K562 (cell line): ENCODE measurements at regions not wholly inside any gene's neighbourhood (a gene's known extent, or its start where the extent isn't known, plus 50 kb on each side); places are given as distances from the start of the nearest gene placed in this dataset.

Experiments
- ATAC-seq: fragments of 200-7000 bp; cut with Tn5 transposase; 3 replicates; pipeline ENCODE4 v1.9.1; 2020; ENCODE audit warnings: moderate library complexity
- BruUV-seq: library from RNA; stranded (reverse); fragments of 400-500 nt; replicated peaks from 2 replicates; lab custom pipeline; 2021; lab: Mats Ljungman, UMichigan
- CTCF ChIA-PET: fragments of 300-600 bp; formaldehyde crosslinking; extraction: SDS; loops from one replicate; lab custom pipeline; 2021; ENCODE audit warnings: low intra/inter-chr PET ratio; lab: Yijun Ruan, JAX
- POLR2A ChIA-PET: fragments of 300-600, 350-650 bp; sonication (Branson Sonifier 250); formaldehyde crosslinking; extraction: SDS; loops from one replicate; lab custom pipeline; 2021; ENCODE audit warnings: antibody characterized with exemption, inconsistent platforms; lab: Yijun Ruan, JAX
- DNase-seq, 4 experiments: peaks; one replicate each; pipeline versions ENCODE4 v3.0.0 to v3.0.0-alpha.2; 2011 to 2018; ENCODE audit warnings: low spot score in 3 of 4, mixed read lengths in 3 of 4; ENCODE audit errors: extremely low read depth in 1 of 4
- FAIRE-seq: peaks from 2 replicates; lab custom pipeline; 2011; peaks lifted over from hg19 to GRCh38; lab: Jason Lieb, UNC
- H2AFZ ChIP-seq: 2 replicates; pipeline ENCODE4 v1.6.0; 2011; ENCODE audit warnings: low read depth, low read length, control low read depth, inconsistent platforms
- H3K27ac ChIP-seq: fragments of 200-600 bp; 3 replicates; pipeline ENCODE4 v1.8.0; 2011; ENCODE audit warnings: low read depth, mild to moderate bottlenecking, control low read depth, inconsistent platforms, low read length, moderate library complexity, mixed read lengths; ENCODE audit errors: extremely low read depth
- H3K27me3 ChIP-seq, 2 experiments: fragments of 300-600 bp in 1 of 2; 2 replicates in 1 of 2; 3 replicates in 1 of 2; pipeline versions ENCODE4 v1.6.0 to v1.8.0; 2011; ENCODE audit warnings: inconsistent platforms in 2 of 2, low read length in 2 of 2, mild to moderate bottlenecking in 1 of 2, mixed read lengths in 1 of 2, moderate library complexity in 1 of 2; ENCODE audit not compliant: control insufficient read depth in 2 of 2, insufficient read depth in 2 of 2
- H3K36me3 ChIP-seq: fragments of 300-600 bp; 3 replicates; pipeline ENCODE4 v1.8.0; 2011; ENCODE audit warnings: mild to moderate bottlenecking, low read length, inconsistent platforms; ENCODE audit not compliant: control insufficient read depth, insufficient read depth
- H3K4me1 ChIP-seq, 2 experiments: fragments of 200-600 bp in 1 of 2; replicated peaks in 1 of 2; 2 replicates in 1 of 2; 3 replicates in 1 of 2; pipeline versions ENCODE4 v1.5.1 to v1.8.0; 2011; ENCODE audit warnings: inconsistent platforms in 2 of 2, low read length in 2 of 2, mild to moderate bottlenecking in 1 of 2, mixed read lengths in 1 of 2, moderate library complexity in 1 of 2; ENCODE audit not compliant: control insufficient read depth in 2 of 2, insufficient read depth in 2 of 2
- H3K4me2 ChIP-seq: 2 replicates; pipeline ENCODE4 v1.6.1; 2011; ENCODE audit warnings: low read length, control low read depth, inconsistent platforms, mixed read lengths; ENCODE audit not compliant: insufficient read depth
- H3K4me3 ChIP-seq: fragments of 200-600 bp; sonication (generic), shearing (Covaris generic); 2 replicates; pipeline ENCODE4 v1.5.1; 2016; ENCODE audit warnings: control low read depth, inconsistent platforms
- H3K79me2 ChIP-seq: fragments of 200-600 bp; 3 replicates; pipeline ENCODE4 v1.8.0; 2011; ENCODE audit warnings: low read length, inconsistent platforms; ENCODE audit not compliant: control insufficient read depth, insufficient read depth
- H3K9ac ChIP-seq, 2 experiments: 2 replicates each; pipeline versions ENCODE4 v1.6.0 to v1.6.1; 2011; ENCODE audit warnings: low read depth in 2 of 2, low read length in 2 of 2, control low read depth in 1 of 2, inconsistent platforms in 1 of 2, mild to moderate bottlenecking in 1 of 2, mixed read lengths in 1 of 2; ENCODE audit not compliant: insufficient read depth in 1 of 2
- H3K9me1 ChIP-seq: one replicate; pipeline ENCODE4 v1.6.0; 2011; ENCODE audit warnings: inconsistent platforms, mild to moderate bottlenecking, low read length, moderate library complexity; ENCODE audit not compliant: control insufficient read depth, insufficient read depth
- H3K9me3 ChIP-seq: replicated peaks from 2 replicates; pipeline ENCODE4 v1.5.1; 2011; ENCODE audit warnings: low read depth, low read length, inconsistent platforms; ENCODE audit not compliant: control insufficient read depth, insufficient read depth
- H4K20me1 ChIP-seq: replicated peaks from 2 replicates; pipeline ENCODE4 v1.6.1; 2011; ENCODE audit warnings: low read length, inconsistent platforms, mixed read lengths; ENCODE audit not compliant: control insufficient read depth, insufficient read depth
- CHD4 ChIP-seq: fragments of 200-600 bp; sonication (generic); IDR thresholded peaks from 3 replicates; pipeline ENCODE4 v1.6.1; 2012; ENCODE audit warnings: low read depth, mild to moderate bottlenecking, mixed read lengths, low read length, inconsistent platforms; ENCODE audit not compliant: insufficient read depth, insufficient replicate concordance, poor library complexity, severe bottlenecking
- ERF ChIP-seq: fragments of 450-650 bp; formaldehyde crosslinking; IDR thresholded peaks from 2 replicates; pipeline ENCODE4 v1.4.0; 2020; ENCODE audit warnings: mild to moderate bottlenecking, mixed read lengths
- EZH2 ChIP-seq: IDR thresholded peaks from 2 replicates; pipeline ENCODE4 v1.6.1; 2012; ENCODE audit warnings: low read depth, mild to moderate bottlenecking, inconsistent platforms, low read length, borderline replicate concordance
- FOXJ3 ChIP-seq: sonication (generic); formaldehyde crosslinking; IDR thresholded peaks from 2 replicates; pipeline ENCODE4 v1.4.0; 2020; ENCODE audit warnings: mild to moderate bottlenecking, missing genetic modification reagents
- GTF2F1 ChIP-seq: IDR thresholded peaks from 2 replicates; pipeline ENCODE4 v1.6.1; 2011; ENCODE audit warnings: low read depth, low read length, improper control_type of control experiment
- HMG20A ChIP-seq: fragments of 450-650 bp; formaldehyde crosslinking; conservative IDR thresholded peaks from 2 replicates; pipeline ENCODE4 v1.4.0; 2020; ENCODE audit warnings: mild to moderate bottlenecking, mixed read lengths
- ILK ChIP-seq: fragments of 450-650 bp; IDR thresholded peaks from 2 replicates; pipeline ENCODE4 v1.6.1; 2016; ENCODE audit warnings: missing genetic modification characterization, low read depth, mild to moderate bottlenecking, missing compliant biosample characterization, moderate library complexity, borderline replicate concordance
- LCOR ChIP-seq: sonication (generic); formaldehyde crosslinking; IDR thresholded peaks from 2 replicates; pipeline ENCODE4 v1.8.0; 2022; ENCODE audit warnings: mild to moderate bottlenecking, missing genetic modification reagents
- MCM7 ChIP-seq, 2 experiments: fragments of 450-650 bp; IDR thresholded peaks; 2 replicates each; pipeline ENCODE4 v1.6.1; 2016 to 2018
- MIER1 ChIP-seq: fragments of 450-650 bp; IDR thresholded peaks from 2 replicates; pipeline ENCODE4 v1.6.1; 2016; ENCODE audit warnings: antibody characterized with exemption, mild to moderate bottlenecking, low read depth
- NR2C2 ChIP-seq, 2 experiments: fragments of 200-800 bp in 1 of 2; sonication (Bioruptor generic) in 1 of 2; sonication (generic) in 1 of 2; formaldehyde crosslinking in 1 of 2; IDR thresholded peaks; 2 replicates each; pipeline versions ENCODE4 v1.6.1 to v1.8.0; 2016 to 2022; ENCODE audit warnings: mild to moderate bottlenecking in 1 of 2, missing compliant biosample characterization in 1 of 2, missing genetic modification characterization in 1 of 2, missing genetic modification reagents in 1 of 2
- SRF ChIP-seq, 2 experiments: fragments of 250-450, 450-650 bp in 1 of 2; sonication (Bioruptor Pico) in 1 of 2; sonication (generic) in 1 of 2; formaldehyde crosslinking; IDR thresholded peaks; 2 replicates each; pipeline versions ENCODE4 v1.5.0 to v1.5.1; 2020 to 2022; ENCODE audit warnings: mild to moderate bottlenecking in 1 of 2, missing genetic modification reagents in 1 of 2
- ZKSCAN3 ChIP-seq: fragments of 250-450 bp; sonication (Bioruptor Pico); IDR thresholded peaks from 2 replicates; pipeline ENCODE4 v1.4.0; 2020
- ZNF253 ChIP-seq: fragments of 250-450 bp; sonication (Bioruptor Pico); conservative IDR thresholded peaks from 2 replicates; pipeline ENCODE4 v1.6.1; 2021; ENCODE audit warnings: mild to moderate bottlenecking
- ZNF311 ChIP-seq: fragments of 250-450 bp; sonication (Bioruptor Pico); IDR thresholded peaks from 2 replicates; pipeline ENCODE4 v1.4.0; 2020; ENCODE audit warnings: mild to moderate bottlenecking, moderate library complexity
- ZNF507 ChIP-seq: conservative IDR thresholded peaks from 2 replicates; pipeline ENCODE4 v1.6.1; 2017; ENCODE audit warnings: missing genetic modification characterization, missing compliant biosample characterization
- WGBS: fragments of 100-300 bp; shearing (Covaris generic); methylation state at CpG from one replicate; pipeline ENCODE4 v1.1.6; 2016; ENCODE audit warnings: low coverage, mixed read lengths; ENCODE audit not compliant: insufficient coverage; ENCODE audit errors: missing lambda C conversion rate; 5-methylcytosine and 5-hydroxymethylcytosine counted together
- in situ Hi-C: fragments of 300-500 bp; cut with MboI; formaldehyde crosslinking; loops from 4 replicates; pipeline ENCODE4 v1.15.0; 2018; ENCODE audit warnings: inconsistent platforms, mixed read lengths
- intact Hi-C: fragments of 100-400 bp; cut with micrococcal nuclease; formaldehyde crosslinking; loops from 2 replicates; pipeline ENCODE4 v1.14.2; 2022
- TF ChIP-seq, protein P1 (sequence below): fragments of 450-650 bp; formaldehyde crosslinking; IDR thresholded peaks from 2 replicates; pipeline ENCODE4 v1.4.0; 2020; ENCODE audit warnings: mild to moderate bottlenecking, moderate library complexity

DNA sequence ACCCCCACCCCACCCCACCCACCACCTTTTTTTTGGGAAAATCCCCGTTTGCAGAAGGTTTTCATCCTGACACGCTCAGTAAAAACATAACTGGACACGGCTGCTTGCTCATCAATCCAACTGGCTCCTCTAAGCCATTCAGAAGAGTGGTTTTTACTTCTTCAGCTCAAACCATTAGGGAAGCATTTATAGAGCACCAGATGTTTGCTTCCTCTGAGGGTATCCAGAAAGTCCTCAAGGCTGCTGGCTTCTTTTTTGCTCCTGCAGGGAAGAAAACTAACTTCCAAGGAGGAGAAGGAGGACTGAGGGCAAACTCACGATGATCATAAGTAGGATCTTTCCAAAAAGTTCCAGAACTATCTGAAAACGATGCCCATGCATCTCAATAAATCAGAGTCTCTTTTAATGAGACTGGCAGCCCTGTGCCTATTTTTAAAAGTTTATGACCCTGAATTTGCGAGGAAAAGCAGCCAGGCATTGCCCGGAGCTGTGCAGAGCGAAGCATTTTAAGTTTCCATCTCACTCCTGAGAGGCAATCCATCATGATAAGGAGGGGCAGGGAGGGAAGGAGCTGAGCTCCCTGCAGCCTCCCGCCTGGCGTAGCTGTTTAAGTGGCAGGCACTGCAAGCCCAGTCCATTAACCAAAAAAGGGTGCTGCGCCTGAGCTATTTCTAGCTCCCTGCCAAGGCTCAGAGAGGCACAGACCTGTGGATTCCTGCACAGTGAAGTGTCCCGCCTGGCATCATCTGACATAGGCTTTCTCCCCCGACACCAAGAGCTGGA lies 146.3 kb upstream of the FOXF1 start:
- in situ Hi-C loops (no loop called here), intact Hi-C loops (no loop called here)
- POLR2A ChIA-PET: no interaction called here
- Histone ChIP-seq H2AFZ (no peak overlapping the region), H3K9me1 (no peaks in the 10 kb centered on the region), H3K4me3 (no peak overlapping the region), H3K27ac (no peak overlapping the region), H3K79me2 (no peaks in the 10 kb centered on the region), H3K36me3 (no peaks in the 10 kb centered on the region), H3K9ac (no peak overlapping the region), H3K4me1 (no peaks in the 10 kb centered on the region; a peak in 1 of 5 replicates), H4K20me1 (no peaks in the 10 kb centered on the region), H3K4me2 (no peak overlapping the region), H3K27me3 (peaks cover 13 to 42% of the 10 kb centered on the region in 2 experiments; a peak in 4 of 5 replicates), H3K9me3 (no peaks in the 10 kb centered on the region)
- CTCF ChIA-PET: no interaction called here
- 0% methylated on average over 12 of the region's 13 CpGs for WGBS
- no peak for TF ChIP-seq MIER1
- TF ChIP-seq LCOR: no peak
- TF ChIP-seq GTF2F1: no peak
- no peak for TF ChIP-seq CHD4
- no peak for TF ChIP-seq ZNF311 (CRISPR knock-in tag)
- TF ChIP-seq ZNF507 (tag): no peak
- no peak for TF ChIP-seq NR2C2 (CRISPR knock-in tag; IDR thresholded peaks at IDR 0.05)
- no peak for TF ChIP-seq NR2C2 (tag; IDR thresholded peaks at IDR 0.05)
- no peak for TF ChIP-seq FOXJ3
- TF ChIP-seq SRF (CRISPR knock-in tag; IDR thresholded peaks at IDR 0.05): no peak
- TF ChIP-seq ZKSCAN3 (CRISPR knock-in tag): no peak
- no peak for TF ChIP-seq ILK (tag)
- no peak for TF ChIP-seq HMG20A (CRISPR knock-in tag)
- TF ChIP-seq ZNF253 (CRISPR knock-in tag): no peak
- TF ChIP-seq, protein P1, sequence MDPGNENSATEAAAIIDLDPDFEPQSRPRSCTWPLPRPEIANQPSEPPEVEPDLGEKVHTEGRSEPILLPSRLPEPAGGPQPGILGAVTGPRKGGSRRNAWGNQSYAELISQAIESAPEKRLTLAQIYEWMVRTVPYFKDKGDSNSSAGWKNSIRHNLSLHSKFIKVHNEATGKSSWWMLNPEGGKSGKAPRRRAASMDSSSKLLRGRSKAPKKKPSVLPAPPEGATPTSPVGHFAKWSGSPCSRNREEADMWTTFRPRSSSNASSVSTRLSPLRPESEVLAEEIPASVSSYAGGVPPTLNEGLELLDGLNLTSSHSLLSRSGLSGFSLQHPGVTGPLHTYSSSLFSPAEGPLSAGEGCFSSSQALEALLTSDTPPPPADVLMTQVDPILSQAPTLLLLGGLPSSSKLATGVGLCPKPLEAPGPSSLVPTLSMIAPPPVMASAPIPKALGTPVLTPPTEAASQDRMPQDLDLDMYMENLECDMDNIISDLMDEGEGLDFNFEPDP: no peak
- no peak for TF ChIP-seq EZH2
- TF ChIP-seq MCM7 (IDR thresholded peaks at IDR 0.05): no peak
- TF ChIP-seq ERF (CRISPR knock-in tag): no peak
- FAIRE-seq (no peak), ATAC-seq (no peak), DNase-seq (no peak)
- BruUV-seq: no TSS peak
